DMS114 treated with DMSO at 0.1 percent for 48 hours (cell line): ENCODE measurements at regions not wholly inside any gene's neighbourhood (a gene's known extent, or its start where the extent isn't known, plus 50 kb on each side); places are given as distances from the start of the nearest gene placed in this dataset.

ENCODE experiments used
- DNase-seq: peaks from one replicate; lab custom pipeline; 2025; ENCODE audit not compliant: unreplicated experiment; lab: John Stamatoyannopoulos, UW

- no peak for DNase-seq
Measured at GRCh38 chr3:83092521-83093221, 1331.2 kb upstream of the GBE1 start.

- no peak for DNase-seq
Measured at GRCh38 chr3:83076041-83076440, 1314.6 kb upstream of the GBE1 start.

- DNase-seq = no peak
Measured at GRCh38 chr3:83074485-83074884, 1313.0 kb upstream of the GBE1 start.

- no peak for DNase-seq
Measured at GRCh38 chr3:83065851-83066460, 1304.5 kb upstream of the GBE1 start.

GRCh38 chr3:83063446-83063845 lies 1302.0 kb upstream of the GBE1 start:
- no peak for DNase-seq

- DNase-seq = no peak
Measured at GRCh38 chr3:83048556-83048955, 1287.1 kb upstream of the GBE1 start.

GRCh38 chr3:83039422-83039821 lies 1278.0 kb upstream of the GBE1 start:
- no peak for DNase-seq

GRCh38 chr3:83035704-83036010 lies 1274.2 kb upstream of the GBE1 start:
- no peak for DNase-seq

GRCh38 chr3:83034806-83035703 lies 1273.6 kb upstream of the GBE1 start:
- DNase-seq = no peak

- no peak for DNase-seq
Measured at GRCh38 chr3:83033133-83033532, 1271.7 kb upstream of the GBE1 start.

- no peak for DNase-seq
Measured at GRCh38 chr3:83023086-83023485, 1261.6 kb upstream of the GBE1 start.

GRCh38 chr3:83011481-83011880 lies 1250.0 kb upstream of the GBE1 start:
- no peak for DNase-seq

- DNase-seq = no peak
Measured at GRCh38 chr3:83003917-83004316, 1242.5 kb upstream of the GBE1 start.

- no peak for DNase-seq
Measured at GRCh38 chr3:83002869-83003445, 1241.5 kb upstream of the GBE1 start.

- no peak for DNase-seq
Measured at GRCh38 chr3:82999777-83000176, 1238.3 kb upstream of the GBE1 start.

GRCh38 chr3:82978368-82978767 lies 1216.9 kb upstream of the GBE1 start:
- no peak for DNase-seq

- no peak for DNase-seq
Measured at GRCh38 chr3:82977871-82978270, 1216.4 kb upstream of the GBE1 start.

- DNase-seq = no peak
Measured at GRCh38 chr3:82973791-82974190, 1212.3 kb upstream of the GBE1 start.

GRCh38 chr3:82960379-82960778 lies 1198.9 kb upstream of the GBE1 start:
- DNase-seq = no peak

- no peak for DNase-seq
Measured at GRCh38 chr3:82957696-82958095, 1196.3 kb upstream of the GBE1 start.

- no peak for DNase-seq
Measured at GRCh38 chr3:82957079-82957478, 1195.6 kb upstream of the GBE1 start.

GRCh38 chr3:82954486-82954885 lies 1193.0 kb upstream of the GBE1 start:
- DNase-seq = no peak
